ENCODE measurements at regions not wholly inside any gene's neighbourhood (a gene's known extent, or its start where the extent isn't known, plus 50 kb on each side); places are given as distances from the start of the nearest gene placed in this dataset.

GRCh38 chr14:71698673-71699072 is 233.6 kb upstream of the RGS6 start:
- Histone ChIP-seq H3K9me3 (ENCODE audit: low read length) (no peaks in the 10 kb centered on the region), H3K27me3 (ENCODE audit: low read length) (no peaks in the 10 kb centered on the region), H3K36me3 (ENCODE audit: insufficient read depth, low read length) (no peaks in the 10 kb centered on the region), H3K9me2 (replicated peaks; ENCODE audit: insufficient read depth, low read length) (no peaks in the 10 kb centered on the region), H4K20me1 (ENCODE audit: insufficient read depth, low read depth, low read length) (no peaks in the 10 kb centered on the region), H3K27ac (ENCODE audit: low read length) (no peak overlapping the region), H3K4me1 (ENCODE audit: low read length) (no peaks in the 10 kb centered on the region), H3K4me2 (ENCODE audit: low read depth, low read length, poor library complexity, severe bottlenecking) (no peak overlapping the region), H3K79me2 (ENCODE audit: low read length) (no peaks in the 10 kb centered on the region), H3K4me3 (ENCODE audit: low read length) (no peak overlapping the region), H2AFZ (ENCODE audit: low read length) (no peak overlapping the region), H3K9ac (ENCODE audit: low read length) (no peak overlapping the region)
- DNase-seq = no peak

- no peaks in the 10 kb centered on the region for H3K9me3 ChIP-seq (ENCODE audit: low read length)
- H3K9ac ChIP-seq (ENCODE audit: low read length) = no peak overlapping the region
- DNase-seq = no peak
- H3K27me3 ChIP-seq (ENCODE audit: low read length) = no peaks in the 10 kb centered on the region
- no peaks in the 10 kb centered on the region for H4K20me1 ChIP-seq (ENCODE audit: insufficient read depth, low read depth, low read length)
- H3K4me1 ChIP-seq (ENCODE audit: low read length) = no peaks in the 10 kb centered on the region
- no peak overlapping the region for H3K27ac ChIP-seq (ENCODE audit: low read length)
- H3K9me2 ChIP-seq (replicated peaks; ENCODE audit: insufficient read depth, low read length) = no peaks in the 10 kb centered on the region
- no peaks in the 10 kb centered on the region for H3K36me3 ChIP-seq (ENCODE audit: insufficient read depth, low read length)
- no peak overlapping the region for H3K4me3 ChIP-seq (ENCODE audit: low read length)
- H3K4me2 ChIP-seq (ENCODE audit: low read depth, low read length, poor library complexity, severe bottlenecking) = no peak overlapping the region
- no peaks in the 10 kb centered on the region for H3K79me2 ChIP-seq (ENCODE audit: low read length)
- no peak overlapping the region for H2AFZ ChIP-seq (ENCODE audit: low read length)
Measured at GRCh38 chr14:71701990-71702389, 230.2 kb upstream of the RGS6 start.

GRCh38 chr14:71702786-71703185 is 229.4 kb upstream of the RGS6 start:
- H3K4me3 ChIP-seq (ENCODE audit: low read length) = no peak overlapping the region
- no peak overlapping the region for H3K27ac ChIP-seq (ENCODE audit: low read length)
- H4K20me1 ChIP-seq (ENCODE audit: insufficient read depth, low read depth, low read length) = no peaks in the 10 kb centered on the region
- no peaks in the 10 kb centered on the region for H3K9me2 ChIP-seq (replicated peaks; ENCODE audit: insufficient read depth, low read length)
- H3K9me3 ChIP-seq (ENCODE audit: low read length) = no peaks in the 10 kb centered on the region
- H2AFZ ChIP-seq (ENCODE audit: low read length) = no peak overlapping the region
- no peak for DNase-seq
- H3K27me3 ChIP-seq (ENCODE audit: low read length) = no peaks in the 10 kb centered on the region
- H3K9ac ChIP-seq (ENCODE audit: low read length) = no peak overlapping the region
- H3K36me3 ChIP-seq (ENCODE audit: insufficient read depth, low read length) = no peaks in the 10 kb centered on the region
- H3K4me1 ChIP-seq (ENCODE audit: low read length) = no peaks in the 10 kb centered on the region
- H3K4me2 ChIP-seq (ENCODE audit: low read depth, low read length, poor library complexity, severe bottlenecking) = no peak overlapping the region
- no peaks in the 10 kb centered on the region for H3K79me2 ChIP-seq (ENCODE audit: low read length)

GRCh38 chr14:71703477-71703876 is 228.8 kb upstream of the RGS6 start:
- no peak for DNase-seq
- no peaks in the 10 kb centered on the region for H3K9me2 ChIP-seq (replicated peaks; ENCODE audit: insufficient read depth, low read length)
- H3K36me3 ChIP-seq (ENCODE audit: insufficient read depth, low read length) = no peaks in the 10 kb centered on the region
- no peaks in the 10 kb centered on the region for H3K27me3 ChIP-seq (ENCODE audit: low read length)
- no peaks in the 10 kb centered on the region for H3K9me3 ChIP-seq (ENCODE audit: low read length)
- H2AFZ ChIP-seq (ENCODE audit: low read length) = no peak overlapping the region
- H3K9ac ChIP-seq (ENCODE audit: low read length) = no peak overlapping the region
- H4K20me1 ChIP-seq (ENCODE audit: insufficient read depth, low read depth, low read length) = no peaks in the 10 kb centered on the region
- H3K4me3 ChIP-seq (ENCODE audit: low read length) = no peak overlapping the region
- H3K27ac ChIP-seq (ENCODE audit: low read length) = no peak overlapping the region
- H3K4me2 ChIP-seq (ENCODE audit: low read depth, low read length, poor library complexity, severe bottlenecking) = no peak overlapping the region
- H3K79me2 ChIP-seq (ENCODE audit: low read length) = no peaks in the 10 kb centered on the region
- no peaks in the 10 kb centered on the region for H3K4me1 ChIP-seq (ENCODE audit: low read length)

- H3K9me2 ChIP-seq (replicated peaks; ENCODE audit: insufficient read depth, low read length) = no peaks in the 10 kb centered on the region
- no peaks in the 10 kb centered on the region for H3K27me3 ChIP-seq (ENCODE audit: low read length)
- H2AFZ ChIP-seq (ENCODE audit: low read length) = no peak overlapping the region
- H4K20me1 ChIP-seq (ENCODE audit: insufficient read depth, low read depth, low read length) = no peaks in the 10 kb centered on the region
- H3K4me1 ChIP-seq (ENCODE audit: low read length) = no peaks in the 10 kb centered on the region
- H3K9ac ChIP-seq (ENCODE audit: low read length) = no peak overlapping the region
- H3K4me3 ChIP-seq (ENCODE audit: low read length) = no peak overlapping the region
- no peak overlapping the region for H3K27ac ChIP-seq (ENCODE audit: low read length)
- H3K9me3 ChIP-seq (ENCODE audit: low read length) = no peaks in the 10 kb centered on the region
- no peak for DNase-seq
- no peaks in the 10 kb centered on the region for H3K79me2 ChIP-seq (ENCODE audit: low read length)
- H3K36me3 ChIP-seq (ENCODE audit: insufficient read depth, low read length) = no peaks in the 10 kb centered on the region
- H3K4me2 ChIP-seq (ENCODE audit: low read depth, low read length, poor library complexity, severe bottlenecking) = no peak overlapping the region
Measured at GRCh38 chr14:71704210-71704609, 228.0 kb upstream of the RGS6 start.

- H3K9me2 ChIP-seq (replicated peaks; ENCODE audit: insufficient read depth, low read length) = no peaks in the 10 kb centered on the region
- DNase-seq = no peak
- H3K4me3 ChIP-seq (ENCODE audit: low read length) = no peak overlapping the region
- H3K27ac ChIP-seq (ENCODE audit: low read length) = no peak overlapping the region
- no peaks in the 10 kb centered on the region for H3K79me2 ChIP-seq (ENCODE audit: low read length)
- no peak overlapping the region for H3K9ac ChIP-seq (ENCODE audit: low read length)
- H3K4me1 ChIP-seq (ENCODE audit: low read length) = no peaks in the 10 kb centered on the region
- no peaks in the 10 kb centered on the region for H3K27me3 ChIP-seq (ENCODE audit: low read length)
- no peaks in the 10 kb centered on the region for H3K36me3 ChIP-seq (ENCODE audit: insufficient read depth, low read length)
- H3K9me3 ChIP-seq (ENCODE audit: low read length) = no peaks in the 10 kb centered on the region
- H4K20me1 ChIP-seq (ENCODE audit: insufficient read depth, low read depth, low read length) = no peaks in the 10 kb centered on the region
- H3K4me2 ChIP-seq (ENCODE audit: low read depth, low read length, poor library complexity, severe bottlenecking) = no peak overlapping the region
- H2AFZ ChIP-seq (ENCODE audit: low read length) = no peak overlapping the region
Measured at GRCh38 chr14:71705460-71705859, 226.8 kb upstream of the RGS6 start.

- H3K4me3 ChIP-seq (ENCODE audit: low read length) = no peak overlapping the region
- no peaks in the 10 kb centered on the region for H3K79me2 ChIP-seq (ENCODE audit: low read length)
- no peak overlapping the region for H3K4me2 ChIP-seq (ENCODE audit: low read depth, low read length, poor library complexity, severe bottlenecking)
- H3K27me3 ChIP-seq (ENCODE audit: low read length) = no peaks in the 10 kb centered on the region
- DNase-seq = no peak
- no peaks in the 10 kb centered on the region for H3K9me3 ChIP-seq (ENCODE audit: low read length)
- peaks cover 5% of the 10 kb centered on the region; the same call in 1 of the 2 replicates for H3K4me1 ChIP-seq (ENCODE audit: low read length)
- H3K36me3 ChIP-seq (ENCODE audit: insufficient read depth, low read length) = no peaks in the 10 kb centered on the region
- H3K9me2 ChIP-seq (replicated peaks; ENCODE audit: insufficient read depth, low read length) = no peaks in the 10 kb centered on the region
- no peak overlapping the region for H3K9ac ChIP-seq (ENCODE audit: low read length)
- H3K27ac ChIP-seq (ENCODE audit: low read length) = no peak overlapping the region
- no peak overlapping the region for H2AFZ ChIP-seq (ENCODE audit: low read length)
- H4K20me1 ChIP-seq (ENCODE audit: insufficient read depth, low read depth, low read length) = no peaks in the 10 kb centered on the region
Measured at GRCh38 chr14:71709076-71709475, 223.2 kb upstream of the RGS6 start.

GRCh38 chr14:71709987-71710386 is 222.2 kb upstream of the RGS6 start:
- no peaks in the 10 kb centered on the region for H3K79me2 ChIP-seq (ENCODE audit: low read length)
- H3K27ac ChIP-seq (ENCODE audit: low read length) = no peak overlapping the region
- no peaks in the 10 kb centered on the region for H3K9me2 ChIP-seq (replicated peaks; ENCODE audit: insufficient read depth, low read length)
- H3K4me3 ChIP-seq (ENCODE audit: low read length) = no peak overlapping the region
- H3K9ac ChIP-seq (ENCODE audit: low read length) = no peak overlapping the region
- H3K36me3 ChIP-seq (ENCODE audit: insufficient read depth, low read length) = no peaks in the 10 kb centered on the region
- H2AFZ ChIP-seq (ENCODE audit: low read length) = no peak overlapping the region
- H3K9me3 ChIP-seq (ENCODE audit: low read length) = no peaks in the 10 kb centered on the region
- H3K27me3 ChIP-seq (ENCODE audit: low read length) = no peaks in the 10 kb centered on the region
- DNase-seq = no peak
- H3K4me2 ChIP-seq (ENCODE audit: low read depth, low read length, poor library complexity, severe bottlenecking) = no peak overlapping the region
- peaks cover 5% of the 10 kb centered on the region; the same call in 1 of the 2 replicates for H3K4me1 ChIP-seq (ENCODE audit: low read length)
- no peaks in the 10 kb centered on the region for H4K20me1 ChIP-seq (ENCODE audit: insufficient read depth, low read depth, low read length)

GRCh38 chr14:71711125-71711524 is 221.1 kb upstream of the RGS6 start:
- Histone ChIP-seq H3K27me3 (ENCODE audit: low read length) (no peaks in the 10 kb centered on the region), H3K9me2 (replicated peaks; ENCODE audit: insufficient read depth, low read length) (no peaks in the 10 kb centered on the region), H3K27ac (ENCODE audit: low read length) (no peak overlapping the region), H4K20me1 (ENCODE audit: insufficient read depth, low read depth, low read length) (no peaks in the 10 kb centered on the region), H3K4me2 (ENCODE audit: low read depth, low read length, poor library complexity, severe bottlenecking) (no peak overlapping the region), H3K9me3 (ENCODE audit: low read length) (no peaks in the 10 kb centered on the region), H3K4me3 (ENCODE audit: low read length) (no peak overlapping the region), H3K36me3 (ENCODE audit: insufficient read depth, low read length) (no peaks in the 10 kb centered on the region), H3K4me1 (ENCODE audit: low read length) (peaks cover 5% of the 10 kb centered on the region; the same call in 1 of the 2 replicates), H2AFZ (ENCODE audit: low read length) (no peak overlapping the region), H3K79me2 (ENCODE audit: low read length) (no peaks in the 10 kb centered on the region), H3K9ac (ENCODE audit: low read length) (no peak overlapping the region)
- DNase-seq = no peak
